OCI-M2 (cell line): ENCODE measurements at regions not wholly inside any gene's neighbourhood (a gene's known extent, or its start where the extent isn't known, plus 50 kb on each side); places are given as distances from the start of the nearest gene placed in this dataset.

Experiments
- DNase-seq: peaks from one replicate; lab custom pipeline; 2025; ENCODE audit not compliant: unreplicated experiment; lab: John Stamatoyannopoulos, UW

DNA sequence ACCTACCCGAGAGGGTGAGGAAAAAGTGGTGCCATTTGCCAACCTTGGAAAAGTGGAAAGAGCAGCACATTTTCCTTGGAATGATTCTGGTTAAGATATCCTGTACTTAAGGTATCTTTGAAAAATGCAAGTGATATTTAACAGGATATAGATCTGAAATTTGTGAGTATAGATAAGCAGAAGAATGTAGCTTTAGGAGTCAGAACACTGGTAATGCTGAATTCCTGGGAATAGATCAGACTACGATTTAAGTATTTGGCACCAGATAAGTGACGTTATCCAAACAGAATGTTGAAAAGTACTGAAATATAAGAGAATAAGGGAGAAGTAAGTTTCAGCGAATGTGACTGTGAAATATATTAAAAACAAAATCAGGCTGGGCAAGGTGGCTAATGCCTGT is 210.1 kb downstream of the PCDH7 start:
- DNase-seq, result no peak

- no peak for DNase-seq
Measured at GRCh38 chr4:30932581-30932980, 212.4 kb downstream of the PCDH7 start.

- DNase-seq, result no peak
Measured at GRCh38 chr4:30939069-30939468, 218.9 kb downstream of the PCDH7 start.

- no peak for DNase-seq
Measured at GRCh38 chr4:30939684-30940083, 219.5 kb downstream of the PCDH7 start.

- no peak for DNase-seq
Measured at GRCh38 chr4:30941641-30942040, 221.5 kb downstream of the PCDH7 start.

DNA sequence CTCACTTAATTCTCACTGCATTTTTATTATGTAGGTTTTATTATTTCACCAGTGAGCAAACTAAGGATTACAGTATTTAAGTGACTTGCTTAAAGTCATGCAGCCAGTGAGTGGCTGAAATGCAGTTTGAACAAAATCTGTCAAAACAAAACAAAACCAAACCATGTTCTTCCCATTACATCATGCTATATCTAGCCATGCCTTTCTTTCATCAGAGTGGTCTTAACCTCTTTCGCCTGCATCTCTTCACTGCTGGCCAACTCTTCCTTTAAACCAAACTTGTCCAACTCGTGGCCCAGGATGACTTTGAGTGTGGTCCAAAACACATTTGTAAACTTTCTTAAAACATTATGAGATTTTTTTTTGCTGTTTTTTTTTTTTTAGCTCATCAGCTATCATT is 223.2 kb downstream of the PCDH7 start:
- DNase-seq, result no peak

DNA sequence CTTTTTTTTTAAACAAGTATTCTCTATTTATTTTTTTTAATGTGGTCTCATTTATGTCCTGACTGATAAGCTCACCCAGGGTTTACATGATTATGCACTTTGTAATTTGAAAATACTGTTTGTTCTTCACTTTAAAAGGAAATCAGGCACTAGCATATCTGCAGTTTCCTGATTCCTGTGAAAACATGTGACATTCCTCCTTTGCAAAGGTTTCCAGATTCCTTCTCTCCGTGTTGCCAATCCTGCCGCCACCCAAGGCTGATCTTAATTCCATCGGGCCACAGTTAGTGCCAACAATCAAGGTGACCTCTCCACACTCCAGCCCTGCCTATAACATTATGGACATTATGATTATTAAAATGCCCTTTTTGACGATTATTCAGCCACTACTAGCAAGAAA is 225.4 kb downstream of the PCDH7 start:
- DNase-seq, result no peak

DNA sequence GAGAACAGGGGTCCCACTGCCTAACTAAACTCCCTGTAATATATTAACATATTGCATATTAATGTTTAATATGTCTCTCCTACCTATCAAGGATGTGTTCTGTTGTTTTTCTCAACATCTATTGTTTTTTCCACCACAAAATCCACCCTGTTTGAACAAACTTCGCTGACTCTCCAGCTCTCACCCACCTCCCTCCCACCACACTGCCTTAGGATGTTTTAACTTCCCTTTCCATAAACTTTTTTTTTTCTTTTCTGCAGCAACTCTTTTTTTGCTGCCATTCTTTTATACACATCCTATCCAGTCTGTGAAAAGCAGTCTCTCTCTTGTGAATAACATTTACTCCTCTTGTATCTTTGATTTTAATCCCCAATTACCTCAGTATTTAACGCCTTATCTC is 226.1 kb downstream of the PCDH7 start:
- DNase-seq, result no peak

- no peak for DNase-seq
Measured at GRCh38 chr4:30948653-30949052, 228.5 kb downstream of the PCDH7 start.

DNA sequence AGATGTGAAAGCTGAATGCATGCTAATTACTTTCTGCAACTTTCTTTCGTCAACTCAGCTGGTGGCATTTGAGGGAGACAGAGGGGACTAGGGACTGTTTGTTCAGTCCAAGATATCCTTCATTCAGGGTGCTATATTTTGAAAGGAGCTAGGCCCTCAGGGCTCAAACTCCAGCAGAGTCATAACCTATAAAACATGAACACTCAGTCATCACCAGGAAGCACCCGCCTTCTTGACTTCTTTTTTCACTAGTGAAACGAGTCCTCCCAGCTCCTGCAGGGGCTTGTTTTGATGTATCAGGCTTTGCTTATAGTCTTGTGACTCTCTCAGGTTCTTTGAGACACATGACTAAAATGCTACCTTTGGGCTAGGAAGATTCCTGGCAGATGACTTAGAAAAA is 230.6 kb downstream of the PCDH7 start:
- DNase-seq, result no peak

DNA sequence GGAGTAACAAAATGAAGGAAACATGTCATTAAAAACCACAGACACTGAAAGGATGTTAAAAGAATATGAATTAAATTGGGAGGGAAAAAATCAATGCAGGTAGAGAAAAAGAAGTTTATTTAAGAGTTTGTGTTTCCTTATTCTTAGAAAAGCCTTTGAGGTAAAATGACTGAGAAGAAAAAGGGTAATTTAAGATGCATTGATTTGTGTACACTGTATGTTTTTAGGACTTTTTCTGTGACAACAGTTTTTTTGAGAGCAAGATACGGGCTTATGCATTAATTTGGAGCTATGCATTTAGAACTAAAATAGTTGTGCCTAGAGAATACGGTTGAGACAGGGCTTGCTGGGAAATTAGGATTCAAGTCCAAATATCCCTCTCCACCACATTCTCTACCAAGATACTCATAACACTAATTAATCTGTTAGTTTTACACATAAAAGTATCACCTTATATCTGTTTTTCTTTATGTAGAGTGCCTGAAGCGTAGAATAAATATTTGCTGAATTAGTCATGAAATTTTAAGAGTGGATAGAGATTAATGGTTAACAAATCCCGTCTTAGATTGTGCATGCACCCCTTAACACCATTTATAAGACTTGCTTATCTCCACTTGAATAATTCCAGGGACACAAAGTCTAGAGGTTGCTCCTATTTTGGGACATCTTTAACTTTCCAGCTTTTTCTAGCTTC is 232.5 kb downstream of the PCDH7 start:
- no peak for DNase-seq

GRCh38 chr4:30953799-30954198 is 233.6 kb downstream of the PCDH7 start:
- DNase-seq, result no peak

- DNase-seq, result no peak
Measured at GRCh38 chr4:30956916-30957315, 236.7 kb downstream of the PCDH7 start.

DNA sequence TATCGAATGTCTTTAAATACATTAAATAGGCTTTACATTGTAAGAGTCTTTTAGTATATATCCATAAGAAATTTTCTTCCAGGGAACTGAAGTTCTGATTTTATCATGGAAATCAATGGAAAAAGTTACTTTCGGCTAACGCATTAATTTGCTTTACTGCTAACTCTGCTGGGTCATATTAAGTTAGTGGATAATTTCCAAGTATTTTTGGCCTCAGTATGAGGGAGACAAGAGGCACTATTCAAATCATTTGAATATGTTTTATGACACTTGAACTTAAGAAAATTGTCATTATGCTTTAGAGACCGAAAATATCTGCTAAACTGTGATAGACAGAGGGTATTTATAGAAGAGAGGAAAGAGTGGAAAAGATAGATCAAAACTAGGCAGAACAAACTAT is 237.5 kb downstream of the PCDH7 start:
- no peak for DNase-seq

DNA sequence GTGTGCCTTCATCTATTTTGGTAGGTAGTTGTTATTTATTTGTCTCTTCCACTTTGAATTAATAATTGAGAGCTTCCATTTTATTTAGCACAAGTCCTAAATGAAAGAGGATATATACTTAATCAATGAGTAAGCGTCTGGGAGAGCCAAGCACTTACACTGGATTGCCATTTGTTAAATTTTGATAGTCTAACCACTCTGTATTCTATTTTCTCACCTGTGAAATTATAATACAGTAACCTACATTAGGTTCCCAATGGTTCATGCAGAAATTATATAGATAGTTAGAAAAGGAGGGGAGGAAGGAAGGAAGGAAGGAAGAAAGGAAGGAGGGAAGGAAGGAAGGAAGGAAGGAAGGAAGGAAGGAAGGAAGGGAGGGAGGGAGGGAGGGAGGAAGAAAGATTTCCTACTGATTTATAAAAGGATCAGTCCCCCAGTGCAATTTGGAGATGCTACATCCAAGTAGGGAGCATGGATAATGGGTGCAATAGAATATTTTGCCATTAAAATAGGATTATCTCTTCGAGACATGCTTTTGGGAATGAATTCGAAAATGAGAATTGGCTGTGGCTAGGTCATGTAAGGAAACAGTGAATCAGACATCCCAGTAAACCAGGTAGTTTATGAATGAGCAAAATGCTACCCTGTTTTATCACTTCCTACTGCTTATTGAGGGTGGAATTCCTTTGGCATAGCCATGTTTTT is 239.8 kb downstream of the PCDH7 start:
- no peak for DNase-seq

GRCh38 chr4:30962939-30963338 is 242.8 kb downstream of the PCDH7 start:
- no peak for DNase-seq

DNA sequence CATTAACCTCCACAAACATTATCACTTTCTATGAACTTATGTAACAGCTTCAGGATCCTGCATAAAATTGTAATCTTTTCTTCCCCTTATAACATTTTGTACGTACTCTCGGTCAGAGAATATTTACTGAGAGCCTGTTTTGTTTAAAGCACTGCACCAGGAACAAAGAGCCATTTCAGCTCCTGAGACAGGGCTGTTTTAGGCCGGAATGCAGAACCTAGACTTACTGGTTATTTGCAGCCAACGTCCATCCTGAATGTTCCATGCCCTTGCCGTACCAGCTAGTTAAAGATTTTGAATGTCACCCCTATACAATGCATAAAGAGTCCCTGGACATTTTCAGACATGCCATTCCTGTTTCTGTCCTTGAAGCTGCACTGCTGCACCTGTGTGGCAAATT is 248.8 kb downstream of the PCDH7 start:
- DNase-seq, result no peak

DNA sequence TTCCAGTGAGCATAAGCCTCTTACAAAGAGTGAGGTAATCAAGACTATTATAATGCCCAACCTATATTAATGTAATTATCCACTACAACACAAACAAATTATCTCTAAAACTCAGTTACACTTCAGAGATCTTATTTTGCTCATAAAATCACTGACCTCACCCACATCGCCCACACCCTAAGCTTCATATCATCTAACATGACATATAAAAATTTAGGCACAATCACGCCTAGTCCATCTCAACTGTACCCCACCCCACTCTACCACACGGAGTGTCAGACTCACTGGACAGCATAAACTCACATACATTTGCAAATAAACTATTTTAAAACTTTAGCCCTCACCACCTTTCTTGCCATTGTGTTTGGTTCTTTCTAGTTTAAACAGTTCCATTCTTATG is 252.4 kb downstream of the PCDH7 start:
- no peak for DNase-seq

- no peak for DNase-seq
Measured at GRCh38 chr4:30973993-30974392, 253.8 kb downstream of the PCDH7 start.

DNA sequence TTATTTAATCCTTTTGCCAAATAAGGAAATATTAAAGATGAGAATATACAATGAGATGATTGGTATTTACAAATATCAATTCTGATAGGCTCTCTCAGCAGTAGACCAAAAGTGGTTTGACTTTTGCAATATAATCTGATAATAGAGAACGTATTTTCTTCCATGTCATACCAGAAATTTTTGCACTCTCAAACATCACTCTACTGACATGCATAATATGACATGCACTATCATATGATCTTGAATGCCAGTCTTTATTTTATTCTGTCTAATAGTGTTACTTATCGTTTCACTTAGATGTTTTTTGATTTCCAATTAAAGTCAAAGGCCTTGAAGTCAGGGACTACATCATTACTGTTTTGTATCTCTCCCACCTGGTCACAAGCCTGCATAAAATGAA is 259.2 kb downstream of the PCDH7 start:
- DNase-seq, result no peak

DNA sequence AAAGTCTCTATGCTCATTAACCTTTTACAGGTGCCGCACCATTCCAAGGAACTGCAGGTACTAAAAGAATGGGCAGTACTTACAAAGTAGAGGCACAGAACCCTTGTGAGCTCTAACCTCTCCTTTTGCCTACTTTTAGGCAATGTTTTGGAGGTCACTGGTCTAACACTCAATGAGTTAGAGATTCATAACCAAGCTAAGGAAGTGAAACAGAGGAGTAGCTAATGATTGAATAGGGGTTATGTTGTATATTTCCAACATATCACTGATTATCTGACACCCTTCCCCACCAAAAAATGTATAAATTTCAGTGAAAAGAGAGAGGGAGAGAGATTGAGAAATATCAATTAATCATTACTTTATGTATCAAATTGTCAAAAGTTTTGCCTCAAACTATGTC is 269.3 kb downstream of the PCDH7 start:
- no peak for DNase-seq

DNA sequence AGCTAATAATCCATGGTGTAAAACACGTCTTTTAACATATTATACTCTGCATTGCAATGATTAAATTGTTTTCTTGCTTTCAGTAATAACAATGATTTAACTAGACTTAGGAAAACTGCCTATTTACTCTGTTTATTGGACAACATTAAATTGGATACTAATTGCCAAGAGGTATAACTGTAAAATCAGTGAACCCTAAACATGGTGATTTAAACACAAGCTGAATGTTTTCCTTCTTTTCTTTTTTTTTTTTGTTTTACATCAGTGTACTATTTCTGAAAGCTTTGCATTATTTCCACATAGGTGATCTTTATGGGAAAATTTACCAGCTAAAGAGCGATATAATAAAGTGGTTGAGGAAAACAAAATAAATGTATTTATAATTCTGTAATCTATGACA is 276.7 kb downstream of the PCDH7 start:
- DNase-seq, result no peak

GRCh38 chr4:31005037-31005436 is 284.9 kb downstream of the PCDH7 start:
- DNase-seq, result peak; percentile 8
